HG03575 (cell line): ENCODE measurements at regions not wholly inside any gene's neighbourhood (a gene's known extent, or its start where the extent isn't known, plus 50 kb on each side); places are given as distances from the start of the nearest gene placed in this dataset.
"Not testable (repeated sequence)": the region's sequence is repeated elsewhere in the genome, so short reads cannot be mapped to it uniquely, and the experiment has no call there.

ENCODE experiments used
- ATAC-seq: cut with Tn5 transposase; IDR thresholded peaks from one replicate; pipeline ENCODE4 v1.9.1; 2021; ENCODE audit not compliant: unreplicated experiment, insufficient number of reproducible peaks, low FRiP score; ENCODE audit errors: extremely low read depth

DNA sequence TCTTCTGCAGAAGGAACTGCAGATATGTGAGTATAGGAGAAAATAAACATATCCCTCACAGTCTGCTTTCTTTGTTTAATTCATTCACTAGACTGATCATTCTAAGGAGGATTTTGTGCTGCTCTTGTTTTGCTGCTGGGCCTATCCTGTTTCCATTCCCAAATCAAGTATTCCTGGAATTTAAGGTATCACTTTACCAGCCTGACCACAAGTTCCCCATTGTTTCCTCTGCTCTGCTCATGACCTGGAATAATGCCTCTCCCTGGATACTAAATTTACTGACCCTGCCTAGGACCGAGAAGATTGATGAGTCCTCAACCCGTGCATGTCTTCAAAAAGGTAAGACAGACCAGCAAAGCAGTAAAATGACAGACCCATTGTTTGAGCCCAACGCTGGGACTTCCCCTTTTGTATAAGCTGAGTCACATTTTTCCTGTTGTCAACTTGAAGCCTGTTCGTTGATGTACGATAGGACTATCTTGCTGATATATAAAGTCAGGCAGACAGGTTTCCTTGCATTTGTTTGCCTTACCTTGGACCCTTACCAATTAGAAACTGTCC, 85.5 kb upstream of the TET2 start:
- peak; percentile 17 for ATAC-seq

DNA sequence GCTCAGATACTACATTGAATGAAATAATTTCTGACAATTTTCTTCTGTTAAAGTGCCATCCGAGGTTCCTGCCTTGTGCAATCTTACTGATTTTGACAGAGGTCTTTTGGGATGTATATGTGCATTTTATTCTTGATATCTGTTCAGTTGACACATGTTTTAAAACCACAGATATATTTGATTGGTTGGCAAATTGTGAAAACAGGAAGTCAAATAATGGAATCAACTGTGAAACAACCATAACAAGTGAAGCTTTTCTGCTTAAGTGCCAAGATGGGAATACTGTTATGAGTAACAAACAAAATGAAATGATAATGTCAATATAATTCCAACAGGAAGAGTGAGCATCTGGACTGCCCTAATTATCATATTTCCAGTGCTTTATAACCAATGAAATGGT, 84.9 kb upstream of the TET2 start:
- ATAC-seq, result no peak

DNA sequence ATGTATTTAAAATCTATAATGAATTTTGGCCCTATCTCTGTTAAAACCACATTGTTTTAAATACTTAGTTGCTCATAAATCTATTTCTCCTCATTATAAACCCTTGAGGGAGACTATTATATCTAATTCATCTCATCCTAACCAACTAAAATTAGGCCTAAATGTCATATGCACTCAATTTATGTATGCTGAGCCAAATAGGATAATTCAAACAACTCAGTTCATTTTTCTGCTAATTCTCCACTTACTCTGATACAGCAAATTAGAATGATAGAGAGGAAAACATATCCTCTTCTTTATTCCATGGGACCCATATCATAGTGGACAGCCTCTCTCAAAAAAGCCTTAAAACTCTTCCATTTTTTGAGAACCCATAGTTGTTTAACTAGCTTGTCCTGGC, 80.3 kb upstream of the TET2 start:
- ATAC-seq, result no peak

DNA sequence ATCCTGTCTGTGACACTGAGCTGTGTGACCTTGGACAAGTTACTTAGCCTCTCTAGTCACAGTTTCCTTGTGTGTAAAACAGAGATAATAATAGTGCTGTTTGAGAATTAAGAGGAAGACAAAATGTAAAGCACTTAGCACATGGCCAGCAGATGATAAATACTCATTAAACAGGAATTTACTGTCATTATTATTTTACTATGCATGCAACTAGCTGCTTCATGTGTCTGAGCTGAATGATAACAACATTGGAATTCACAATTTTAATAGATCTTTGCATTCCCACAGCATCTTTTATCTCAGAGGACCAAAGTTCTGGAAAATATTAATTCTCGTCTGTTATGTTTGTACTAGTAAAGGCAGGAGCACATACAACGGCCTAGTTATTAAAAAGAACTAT, 79.2 kb upstream of the TET2 start:
- ATAC-seq, result no peak

DNA sequence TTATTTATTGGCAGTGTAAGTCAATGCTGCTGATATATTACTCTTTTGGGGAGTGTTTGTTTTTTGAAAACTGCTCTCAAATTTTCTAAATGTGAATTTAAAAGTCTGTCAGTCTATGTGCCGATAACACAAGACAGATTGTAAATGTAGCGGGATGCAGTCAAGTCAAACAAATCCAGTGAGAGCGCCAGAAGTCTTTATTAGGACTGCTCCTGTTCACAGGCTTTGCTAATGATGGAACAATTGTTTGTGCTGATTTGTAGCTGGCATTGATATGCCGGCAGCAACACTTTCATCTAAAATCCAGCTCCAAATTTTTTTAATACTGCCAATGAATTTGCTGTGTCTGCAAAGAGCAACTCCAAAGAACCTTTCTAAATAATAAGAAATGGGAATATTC, 78.7 kb upstream of the TET2 start:
- ATAC-seq, result no peak

DNA sequence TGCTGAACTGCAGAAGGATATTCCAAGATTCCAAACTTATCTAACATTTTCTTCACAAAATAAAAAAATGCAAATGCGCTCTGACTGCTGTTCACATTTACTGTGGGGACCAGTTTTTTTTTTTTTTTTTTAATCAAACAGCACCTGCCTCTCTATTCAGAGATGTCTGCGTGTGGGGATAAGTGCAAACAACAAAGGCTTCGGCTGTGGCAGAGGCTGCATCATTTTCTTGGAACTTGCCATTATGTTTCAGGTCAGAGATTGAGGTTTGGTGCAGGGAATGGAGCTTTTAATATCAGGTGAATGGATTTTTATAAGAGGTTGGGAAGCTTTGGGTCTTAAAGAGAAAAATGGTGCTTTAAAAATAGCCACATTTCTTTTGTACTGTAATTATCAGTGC, 78.2 kb upstream of the TET2 start:
- ATAC-seq, result no peak

DNA sequence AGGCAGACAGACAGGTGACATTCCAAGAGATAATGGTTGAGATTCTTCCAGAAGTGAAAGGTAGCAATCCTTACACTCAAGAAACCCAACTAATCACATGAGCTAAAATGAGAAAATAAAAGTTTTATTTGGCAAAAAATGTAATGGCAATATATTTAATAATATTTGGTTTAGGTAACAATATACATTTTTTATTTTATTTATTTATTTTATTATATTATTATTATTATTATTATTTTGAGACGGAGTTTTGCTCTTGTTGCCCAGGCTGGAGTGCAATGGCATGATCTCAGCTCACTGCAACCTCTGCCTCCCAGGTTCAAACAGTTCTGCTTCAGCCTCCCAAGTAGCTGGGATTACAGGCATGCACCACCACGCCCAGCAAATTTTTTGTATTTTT, 74.6 kb upstream of the TET2 start:
- not testable (repeated sequence) for ATAC-seq

DNA sequence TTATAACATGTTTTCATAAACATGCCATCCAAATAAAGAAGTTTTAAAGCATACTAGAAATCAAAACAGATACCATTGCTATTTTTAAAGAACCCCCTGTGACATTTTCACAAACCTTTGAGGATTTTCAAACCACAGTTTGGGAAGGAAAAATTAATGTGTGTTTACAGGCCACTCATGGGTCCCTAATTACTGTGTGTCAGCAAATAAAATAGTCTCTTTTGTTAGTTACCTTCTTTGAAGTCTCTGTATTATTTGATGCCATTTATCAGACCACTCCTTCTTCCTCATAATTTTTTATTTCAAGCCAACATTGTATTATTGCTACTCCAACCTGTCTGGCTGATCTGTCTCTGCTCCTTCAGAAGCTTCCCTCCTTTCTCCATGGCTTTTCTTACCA, 72.6 kb upstream of the TET2 start:
- no peak for ATAC-seq

DNA sequence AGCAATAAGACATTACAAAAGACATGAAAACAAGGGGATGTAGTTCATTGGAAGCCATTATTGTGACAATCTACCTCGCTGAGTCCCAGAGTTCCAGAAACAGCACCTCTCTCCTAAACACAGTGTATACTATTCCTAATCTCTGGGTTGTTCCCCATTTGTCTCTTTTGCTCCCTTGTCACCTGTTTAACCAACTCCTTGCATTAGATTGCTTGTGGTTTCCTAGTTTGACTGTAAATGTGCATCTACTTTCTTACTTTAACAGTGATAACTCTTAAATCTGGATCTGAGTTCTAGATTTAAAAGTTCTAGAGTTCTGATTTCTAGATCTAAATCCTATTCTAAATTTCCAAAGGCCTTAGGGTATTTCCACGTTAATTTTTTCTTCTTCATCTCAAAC, 71.6 kb upstream of the TET2 start:
- ATAC-seq, result no peak

DNA sequence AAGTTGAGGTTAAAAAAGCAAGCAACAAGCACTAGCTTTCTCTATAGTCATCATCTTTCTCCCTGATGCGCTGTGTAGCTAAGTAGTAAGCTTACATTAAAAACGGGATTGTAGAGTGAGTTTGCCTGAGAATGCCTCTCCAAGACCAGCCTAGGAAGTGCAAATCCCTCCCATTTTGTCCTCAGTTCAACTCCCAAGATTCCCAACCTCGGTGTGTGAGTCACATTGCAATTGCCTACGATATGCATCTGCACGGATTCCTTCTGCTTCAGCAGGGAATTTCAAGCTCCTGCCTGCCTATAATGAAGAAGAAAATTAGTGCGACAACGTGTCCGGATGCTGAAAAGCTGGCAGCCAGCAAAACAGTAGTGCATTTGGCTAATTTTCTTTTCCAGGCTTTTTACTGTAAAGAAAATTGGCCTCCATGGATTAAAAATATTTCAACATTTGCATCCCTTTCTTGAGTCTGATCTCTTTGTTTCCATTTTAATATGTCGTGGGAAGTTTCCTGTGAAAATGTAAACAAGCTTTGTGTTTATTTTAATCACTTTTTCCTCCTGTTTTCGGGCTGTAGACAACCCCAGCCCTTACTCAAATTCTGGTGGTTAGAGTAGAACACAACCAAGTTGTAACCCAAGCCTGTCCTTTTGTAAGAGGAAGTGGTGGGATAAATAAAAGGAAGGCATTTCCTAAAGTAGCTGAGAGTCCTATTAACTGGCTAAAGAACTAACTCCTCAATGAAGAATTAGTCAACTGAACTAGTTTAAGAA, 58.4 kb upstream of the TET2 start:
- ATAC-seq, result no peak

DNA sequence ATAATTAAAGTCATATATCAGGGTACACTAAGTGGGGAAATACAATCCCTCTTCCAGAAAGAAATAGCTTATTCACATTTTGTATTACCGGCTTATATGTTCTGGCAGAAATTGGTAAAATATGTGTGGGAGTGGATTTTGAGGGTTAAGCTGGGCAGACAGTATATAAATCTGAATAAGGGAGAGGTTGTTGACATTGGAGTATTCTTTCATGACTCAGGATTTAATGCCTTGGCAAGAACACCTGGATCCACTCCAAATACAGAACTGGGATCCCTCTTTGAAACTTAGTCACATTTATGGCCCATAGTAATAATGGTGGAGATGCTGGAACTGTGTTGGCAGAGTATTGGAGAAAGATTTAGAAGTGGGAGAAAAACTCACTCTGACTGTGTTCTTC, 54.3 kb upstream of the TET2 start:
- no peak for ATAC-seq

DNA sequence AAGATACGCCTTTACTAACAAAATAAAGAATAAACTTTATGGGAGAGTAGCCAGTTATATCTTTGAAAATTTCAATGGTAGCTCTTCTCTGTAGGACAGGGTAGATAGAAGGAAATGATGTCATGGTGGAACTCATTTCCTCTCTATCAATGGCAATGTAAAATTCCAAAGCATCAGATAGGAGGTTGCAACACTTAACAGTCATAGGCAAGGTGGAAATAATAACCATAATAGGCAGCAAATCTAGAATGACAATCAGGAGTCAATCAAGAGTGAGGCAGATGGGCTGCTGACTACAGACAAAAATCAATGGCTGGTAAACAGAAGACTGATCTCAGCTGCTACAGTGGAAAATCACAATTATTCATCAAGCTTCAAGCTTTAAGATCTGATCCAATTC, 53.9 kb upstream of the TET2 start:
- ATAC-seq, result no peak

DNA sequence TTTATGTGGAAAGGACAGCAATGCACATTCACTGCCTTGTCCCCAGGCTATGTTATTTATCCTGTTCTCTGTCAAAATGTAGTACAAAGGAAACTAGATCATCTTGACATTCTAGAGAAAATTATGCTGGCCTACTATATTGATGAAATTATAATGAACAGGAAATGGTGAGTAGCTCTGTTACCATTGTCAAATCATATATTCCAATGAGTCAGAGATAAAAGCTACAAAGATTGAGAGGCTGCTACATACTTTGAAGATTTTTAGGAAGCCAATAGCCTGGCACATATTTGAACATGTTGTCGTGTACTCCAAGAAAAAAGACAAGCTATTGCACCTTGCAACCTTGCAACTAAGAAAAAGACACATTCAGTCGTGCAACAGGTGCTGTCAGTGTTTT, 52.7 kb upstream of the TET2 start:
- no peak for ATAC-seq
